NCI-H524 treated with DMSO at 0.1 percent for 48 hours (cell line): ENCODE measurements at regions not wholly inside any gene's neighbourhood (a gene's known extent, or its start where the extent isn't known, plus 50 kb on each side); places are given as distances from the start of the nearest gene placed in this dataset.
"Not testable (repeated sequence)": the region's sequence is repeated elsewhere in the genome, so short reads cannot be mapped to it uniquely, and the experiment has no call there.

ENCODE experiments used
- DNase-seq: peaks from one replicate; lab custom pipeline; 2025; lab: John Stamatoyannopoulos, UW

DNA sequence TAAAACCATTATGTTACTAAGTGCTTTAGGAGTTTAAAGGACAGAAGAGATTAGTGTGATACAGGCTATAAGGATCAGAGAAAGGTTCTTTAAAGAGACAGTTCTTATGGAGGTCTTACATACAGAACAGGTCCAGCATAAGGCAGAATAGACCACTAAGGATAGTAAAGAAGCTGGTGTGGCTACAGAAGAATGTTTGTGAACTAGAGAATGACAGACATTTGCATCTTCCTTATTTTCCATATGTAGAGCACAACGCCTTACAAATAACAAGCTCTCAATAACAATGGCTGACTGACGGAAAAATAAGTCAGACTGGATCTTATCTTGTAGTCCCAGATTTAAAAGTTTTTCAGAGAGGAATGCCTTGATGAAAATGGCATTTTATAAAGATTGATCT, 95.6 kb upstream of the NOTCH2NLA start:
- DNase-seq, result not testable (repeated sequence)

DNA sequence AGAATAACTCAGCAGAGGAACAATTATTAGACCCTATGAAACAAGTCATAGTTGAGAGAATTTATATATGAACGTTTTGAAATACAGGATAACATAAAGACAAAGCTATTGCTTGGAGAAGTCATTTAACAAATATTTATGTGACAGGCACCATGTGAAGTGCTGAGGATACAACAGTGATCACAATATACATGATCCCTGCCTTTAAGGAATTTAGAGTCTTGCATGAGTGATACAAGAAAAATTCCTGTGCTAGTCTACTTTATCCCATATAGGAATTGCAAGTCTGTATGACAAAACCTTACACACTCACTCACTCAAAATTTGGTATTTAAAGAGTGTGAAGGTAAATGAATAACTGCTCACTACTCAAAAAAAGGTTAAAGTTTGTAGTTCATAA, 94.5 kb upstream of the NOTCH2NLA start:
- DNase-seq, result not testable (repeated sequence)

DNA sequence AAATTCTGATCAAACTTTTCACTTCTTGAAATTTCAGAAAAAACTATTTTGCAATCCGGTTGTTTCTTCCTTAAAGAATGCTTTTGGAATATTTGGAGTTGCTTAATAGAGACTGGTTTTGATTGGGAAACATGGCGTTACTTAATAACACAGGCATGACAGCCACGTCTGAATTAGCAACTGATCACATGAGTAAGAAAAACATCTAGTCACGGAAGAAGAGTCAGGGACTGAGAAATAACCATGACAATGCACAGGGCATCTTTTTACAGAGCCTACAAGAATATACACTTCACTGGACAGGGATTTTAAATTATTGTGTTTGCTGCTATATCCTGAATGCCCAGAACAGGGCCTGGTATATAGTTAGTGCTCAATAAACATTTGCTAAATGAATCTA, 94.1 kb upstream of the NOTCH2NLA start:
- not testable (repeated sequence) for DNase-seq

DNA sequence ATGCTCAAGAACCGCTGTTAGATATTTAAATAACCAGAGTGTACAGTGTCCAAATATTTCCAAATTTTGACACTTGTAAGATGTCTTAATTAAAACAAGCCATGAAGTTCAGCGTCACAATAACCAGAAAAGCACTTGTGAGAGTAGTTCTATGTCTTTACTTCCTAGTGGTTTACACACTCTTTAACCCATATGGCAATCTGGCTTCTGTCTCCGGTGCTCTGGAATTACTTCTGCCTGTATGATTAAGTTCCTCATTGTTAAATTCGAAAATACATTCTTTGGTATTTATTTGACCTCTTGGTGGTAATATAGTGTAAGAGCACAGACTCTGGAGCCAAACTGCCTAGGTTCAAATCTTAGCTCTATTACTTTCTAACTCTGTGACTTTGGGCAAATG, 89.9 kb upstream of the NOTCH2NLA start:
- not testable (repeated sequence) for DNase-seq

DNA sequence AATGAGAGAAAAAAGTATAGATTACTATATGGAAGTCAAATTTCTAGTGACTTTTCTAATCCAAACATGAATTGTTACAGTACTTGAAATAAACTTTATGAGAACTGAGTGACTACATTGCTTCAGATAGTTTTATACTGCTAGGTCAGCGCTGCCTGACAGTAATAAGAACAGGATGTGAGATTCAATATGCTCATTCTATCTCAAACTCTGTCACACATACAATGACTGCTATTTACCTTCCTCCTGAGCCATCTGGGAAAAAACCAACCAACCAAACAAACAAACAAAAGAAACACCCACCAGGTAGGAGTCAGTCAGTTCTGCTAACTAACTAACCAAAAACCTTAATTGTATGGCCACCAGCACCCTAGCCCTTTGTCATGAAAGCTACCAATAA, 89.0 kb upstream of the NOTCH2NLA start:
- DNase-seq, result not testable (repeated sequence)

DNA sequence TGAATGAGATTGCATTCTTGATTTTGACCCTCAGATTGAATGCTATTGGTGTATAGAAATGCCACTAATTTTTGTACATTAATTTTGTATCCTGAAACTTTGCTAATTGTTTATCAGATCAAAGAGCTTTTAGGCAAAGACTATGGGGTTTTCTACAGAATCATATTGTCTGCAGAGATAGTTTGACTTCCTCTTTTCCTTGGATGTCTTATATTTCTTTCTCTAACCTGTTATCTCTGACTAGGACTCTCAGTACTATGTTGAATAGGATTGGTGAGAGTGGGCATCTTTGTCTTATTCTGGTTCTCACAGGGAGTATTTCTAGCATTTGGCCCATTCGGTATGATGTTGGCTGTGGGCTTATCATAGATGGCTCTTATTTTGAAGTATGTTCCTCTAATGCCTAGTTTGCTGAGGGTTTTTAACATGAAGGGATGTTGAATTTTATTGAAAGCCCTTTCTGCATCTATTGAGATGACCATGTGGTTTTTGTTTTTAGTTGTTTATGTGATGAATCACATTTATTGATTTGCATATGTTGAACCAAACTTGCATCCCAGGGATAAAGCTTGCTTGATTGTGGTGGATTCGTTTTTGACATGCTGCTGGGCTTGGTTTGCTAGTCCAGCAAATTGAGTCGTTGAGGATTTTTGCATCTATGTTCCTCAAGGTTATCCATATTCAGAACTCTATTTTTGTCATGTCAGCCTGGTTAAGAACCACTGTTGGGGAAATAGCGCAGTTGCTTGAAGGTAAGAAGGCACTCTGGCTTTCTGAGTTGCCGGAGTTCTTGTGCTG, 85.8 kb upstream of the NOTCH2NLA start:
- not testable (repeated sequence) for DNase-seq

DNA sequence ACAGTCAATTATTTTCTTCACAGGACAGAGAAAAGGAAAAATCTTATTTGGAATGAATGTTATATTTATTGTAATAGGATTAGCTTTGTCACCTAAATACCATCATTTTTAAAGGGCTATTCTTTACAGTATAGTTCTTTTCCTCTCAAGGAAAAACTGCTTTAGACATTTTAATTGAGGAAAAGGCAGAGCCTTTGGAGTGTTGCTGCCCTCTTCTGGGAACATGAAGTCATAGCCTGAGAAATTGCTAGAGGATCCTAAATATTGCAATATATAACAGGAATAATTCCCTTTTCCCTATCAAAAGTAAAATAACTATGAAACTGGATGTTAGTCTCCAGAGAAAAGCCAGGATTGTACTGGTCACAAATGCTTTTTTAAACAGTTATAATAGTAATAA, 81.8 kb upstream of the NOTCH2NLA start:
- not testable (repeated sequence) for DNase-seq

DNA sequence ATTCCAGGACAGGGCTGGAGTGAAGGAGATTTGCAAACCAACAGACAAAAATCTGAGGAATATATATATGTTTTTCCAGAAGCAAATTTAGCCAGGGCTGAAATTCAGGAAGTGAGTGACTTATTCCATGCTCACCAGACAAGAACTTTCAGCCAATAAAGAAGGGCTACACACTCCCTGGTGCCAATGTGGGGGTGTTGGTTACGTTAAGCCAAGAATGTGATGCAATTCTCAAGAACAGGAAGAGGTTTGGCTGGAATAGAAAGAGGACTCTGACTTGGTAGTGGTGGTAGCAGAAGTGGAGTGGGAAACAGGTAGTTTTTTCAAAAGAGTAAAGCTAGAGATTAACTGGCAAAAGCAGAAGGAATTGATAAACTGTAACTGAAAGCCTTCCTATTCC, 80.6 kb upstream of the NOTCH2NLA start:
- DNase-seq, result not testable (repeated sequence)

DNA sequence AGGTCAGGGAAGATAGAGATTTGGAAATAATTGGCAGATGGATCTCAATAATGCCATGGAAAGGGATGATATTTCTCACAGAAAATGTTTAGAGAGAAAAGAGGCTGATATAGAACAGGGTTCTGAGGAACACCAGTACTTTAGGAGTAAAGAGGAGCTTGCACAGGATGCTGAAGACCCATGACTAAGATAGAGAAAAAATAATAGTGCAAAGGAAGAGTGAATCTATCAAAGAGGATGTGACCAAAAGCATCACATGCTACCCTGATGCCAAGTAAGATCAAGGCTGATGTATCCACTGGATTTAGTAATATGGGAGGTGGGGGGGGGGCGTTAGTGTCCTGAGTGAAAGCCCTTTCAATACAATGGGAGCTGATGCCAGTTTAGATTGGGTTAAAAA, 80.1 kb upstream of the NOTCH2NLA start:
- not testable (repeated sequence) for DNase-seq

DNA sequence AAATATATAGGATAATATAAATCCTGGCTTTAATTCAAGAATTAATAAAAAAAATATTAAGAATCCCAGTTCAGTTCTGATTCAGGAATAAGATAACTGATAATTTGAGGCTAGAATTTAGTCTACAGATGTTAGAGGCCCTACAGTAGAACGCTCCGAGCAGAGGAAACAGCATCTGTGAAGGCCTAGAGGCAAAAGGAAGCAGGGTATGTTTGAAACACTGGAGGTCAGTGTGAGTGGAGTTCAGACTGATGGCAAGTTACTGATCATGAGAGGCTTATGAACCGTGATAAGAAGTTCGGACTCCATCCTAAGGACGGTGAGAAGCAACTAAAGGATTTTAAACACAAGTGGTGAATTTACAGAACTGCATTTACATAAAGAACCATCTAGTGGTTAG, 79.3 kb upstream of the NOTCH2NLA start:
- not testable (repeated sequence) for DNase-seq

DNA sequence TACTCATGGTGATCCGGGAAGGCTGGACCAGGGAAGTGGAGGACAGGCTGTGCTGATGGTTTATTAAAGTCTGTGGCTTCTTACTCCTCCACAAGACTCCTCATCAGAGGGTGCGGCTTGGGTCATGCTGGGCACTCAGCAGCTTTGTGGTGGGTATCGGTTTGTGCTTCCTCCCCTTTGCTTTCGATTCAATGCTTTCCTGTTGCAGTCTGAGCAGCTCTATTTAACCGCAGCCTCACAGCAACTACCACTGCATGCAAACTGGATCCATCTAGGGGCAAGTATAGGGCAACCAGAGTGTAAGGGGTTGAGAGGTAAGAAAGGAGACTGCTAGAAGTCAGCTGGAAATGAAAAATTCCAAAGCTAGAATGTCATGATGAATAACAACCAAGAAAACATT, 78.8 kb upstream of the NOTCH2NLA start:
- DNase-seq, result not testable (repeated sequence)

DNA sequence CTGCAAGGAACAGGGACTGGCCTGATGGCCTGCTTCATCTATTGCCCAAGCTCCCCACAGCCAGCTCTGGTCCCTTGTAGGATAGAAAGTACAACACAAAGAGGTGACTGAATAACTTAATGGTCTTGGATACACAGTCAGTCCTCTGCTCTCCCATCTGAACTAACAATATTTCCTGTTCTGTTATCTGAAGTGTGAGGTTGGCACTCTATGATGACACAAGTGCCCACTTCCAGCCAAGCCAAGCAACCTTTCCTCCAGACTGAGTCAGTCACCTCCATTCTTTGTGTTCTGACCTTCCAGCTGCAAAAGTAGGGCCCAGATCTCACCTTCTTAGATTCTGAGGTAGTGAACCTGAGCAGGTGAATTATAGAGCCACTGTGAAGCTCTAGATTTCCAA, 77.8 kb upstream of the NOTCH2NLA start:
- DNase-seq, result not testable (repeated sequence)

DNA sequence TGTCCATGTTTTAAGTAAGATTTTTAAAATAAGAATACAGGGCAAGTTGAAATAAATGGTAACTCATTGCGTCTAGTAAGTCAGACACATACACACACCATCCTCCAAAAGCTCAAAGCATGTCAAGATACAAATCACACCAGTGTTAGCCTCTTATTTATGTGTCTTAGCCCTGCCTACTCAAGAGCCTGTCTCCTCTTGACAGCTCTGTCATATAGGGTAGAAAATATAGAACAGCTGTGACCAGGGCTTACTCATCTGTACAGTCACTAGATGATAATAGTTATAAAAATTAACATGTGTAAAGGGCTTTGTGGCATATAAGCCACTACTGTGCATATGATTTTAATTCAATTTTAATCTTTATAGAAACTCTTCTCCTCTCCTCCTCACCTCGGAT, 76.6 kb upstream of the NOTCH2NLA start:
- DNase-seq, result not testable (repeated sequence)

DNA sequence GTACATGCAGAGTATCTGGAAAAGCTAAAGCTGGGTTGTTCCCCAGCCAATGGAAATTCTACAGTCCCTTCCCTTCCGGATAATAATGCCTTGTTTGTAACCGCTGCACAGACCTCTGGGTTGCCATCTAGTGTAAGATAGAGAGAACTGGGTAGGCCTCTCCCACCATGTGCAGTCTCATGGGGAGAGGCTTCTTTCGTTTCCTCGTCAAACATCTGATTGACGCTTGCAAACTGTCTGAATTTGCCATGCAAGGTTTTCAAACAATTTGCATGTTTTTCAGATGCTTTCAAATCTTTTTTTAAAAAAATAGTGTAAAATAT, 69.7 kb upstream of the NOTCH2NLA start:
- not testable (repeated sequence) for DNase-seq

DNA sequence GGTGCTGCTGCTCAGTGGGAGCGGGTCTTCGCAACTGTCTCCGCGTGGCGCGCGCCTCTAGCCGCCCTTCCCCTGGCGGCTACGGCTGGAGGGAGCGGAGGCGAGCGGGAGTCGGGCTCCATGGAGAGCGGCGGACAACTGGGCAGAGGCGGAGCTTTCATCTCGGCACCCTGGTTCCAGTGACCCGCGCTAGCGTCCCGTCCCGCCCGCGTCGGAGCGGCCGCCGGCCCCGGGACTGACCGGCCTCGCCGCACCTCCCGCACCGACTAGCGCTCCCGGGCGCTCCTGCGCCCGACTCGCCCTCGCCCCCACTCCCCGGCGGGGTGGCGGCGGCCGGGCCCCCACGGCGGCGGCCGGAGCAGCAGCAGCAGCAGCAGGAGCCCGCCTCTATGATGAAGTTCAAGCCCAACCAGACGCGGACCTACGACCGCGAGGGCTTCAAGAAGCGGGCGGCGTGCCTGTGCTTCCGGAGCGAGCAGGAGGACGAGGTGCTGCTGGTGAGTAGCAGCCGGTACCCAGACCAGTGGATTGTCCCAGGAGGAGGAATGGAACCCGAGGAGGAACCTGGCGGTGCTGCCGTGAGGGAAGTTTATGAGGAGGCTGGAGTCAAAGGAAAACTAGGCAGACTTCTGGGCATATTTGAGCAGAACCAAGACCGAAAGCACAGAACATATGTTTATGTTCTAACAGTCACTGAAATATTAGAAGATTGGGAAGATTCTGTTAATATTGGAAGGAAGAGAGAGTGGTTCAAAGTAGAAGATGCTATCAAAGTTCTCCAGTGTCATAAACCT, 69.2 kb upstream of the NOTCH2NLA start:
- DNase-seq, result not testable (repeated sequence)

DNA sequence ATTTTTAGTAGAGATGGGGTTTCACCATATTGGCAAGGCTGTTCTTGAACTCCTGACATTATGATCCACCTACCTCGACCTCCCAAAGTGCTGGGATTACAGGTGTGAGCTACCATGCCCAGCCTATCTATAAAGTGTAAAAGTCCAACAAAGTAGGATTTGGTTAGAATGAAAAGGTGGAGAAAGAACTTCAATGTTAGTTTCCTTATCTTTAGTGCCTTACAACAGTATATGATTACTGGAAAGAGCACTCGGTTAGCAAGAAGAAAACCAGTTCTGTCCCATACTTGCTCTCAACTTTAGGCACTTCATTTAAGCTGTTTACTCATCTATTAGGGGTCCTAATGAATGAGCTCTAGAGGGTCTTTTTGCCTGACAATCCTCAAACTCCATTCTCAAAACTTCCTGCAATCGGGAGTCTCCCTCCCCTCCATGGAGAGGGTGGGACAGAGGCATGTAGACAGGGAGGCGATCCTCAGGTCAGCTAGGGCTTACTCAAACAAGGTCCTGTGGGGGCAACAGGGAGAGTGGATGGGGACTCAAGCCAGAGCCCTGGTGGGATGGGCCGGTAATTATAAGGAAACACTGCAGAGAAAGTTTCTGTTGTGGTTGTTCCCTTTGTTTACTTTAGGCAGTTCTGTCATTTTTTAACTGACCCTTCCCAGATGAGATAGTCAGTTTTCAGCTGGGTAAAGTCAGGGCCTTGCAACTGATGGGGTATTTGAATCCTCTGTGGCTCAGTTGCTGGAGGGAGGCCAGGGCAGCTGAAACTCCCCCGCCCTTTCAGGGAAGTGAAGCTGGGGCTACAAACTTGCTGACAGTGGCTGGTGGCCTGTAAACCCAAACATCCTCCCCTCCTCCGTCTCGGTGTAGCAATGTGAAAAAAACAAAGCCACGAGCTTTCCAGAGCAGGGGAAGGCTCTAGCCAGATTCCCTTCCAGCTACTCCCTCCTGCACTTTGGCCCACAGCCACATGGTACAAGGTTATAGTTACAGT, 64.4 kb upstream of the NOTCH2NLA start:
- not testable (repeated sequence) for DNase-seq

DNA sequence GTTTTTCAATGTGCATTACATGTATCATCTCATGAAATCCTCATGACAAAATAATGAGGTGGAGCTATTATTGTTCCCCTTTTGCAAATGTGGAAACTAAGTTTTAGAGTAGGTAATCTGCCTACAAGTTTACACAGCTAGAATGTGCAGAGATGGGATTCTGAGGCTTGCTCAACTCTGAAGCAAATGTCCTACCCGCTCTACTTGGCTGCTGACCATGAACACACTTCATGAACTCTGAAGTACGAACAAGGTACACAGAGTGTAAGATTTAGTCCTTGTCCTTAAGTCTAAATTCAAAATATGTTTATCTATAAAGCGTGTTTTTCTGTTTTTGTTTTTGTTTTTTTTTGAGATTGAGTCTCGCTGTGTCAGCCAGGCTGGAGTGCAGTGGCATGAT, 63.6 kb upstream of the NOTCH2NLA start:
- not testable (repeated sequence) for DNase-seq

DNA sequence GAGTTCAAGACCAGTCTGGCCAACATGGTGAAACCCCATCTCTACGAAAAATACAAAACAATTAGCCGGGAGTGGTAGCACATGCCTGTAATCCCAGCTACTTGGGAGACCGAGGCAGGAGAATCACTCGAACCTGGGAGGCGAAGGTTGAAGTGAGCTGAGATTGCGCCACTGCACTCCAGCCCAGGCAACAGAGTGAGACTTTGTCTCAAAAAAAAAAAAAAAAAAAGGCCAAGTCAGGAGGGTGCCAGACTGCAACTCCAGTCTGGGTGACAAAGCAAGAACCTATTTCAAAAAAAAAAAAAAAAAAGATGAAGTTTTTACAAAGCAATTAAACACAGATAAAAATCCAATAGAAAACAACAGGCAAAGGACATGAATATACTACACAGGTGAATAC, 59.1 kb upstream of the NOTCH2NLA start:
- not testable (repeated sequence) for DNase-seq

DNA sequence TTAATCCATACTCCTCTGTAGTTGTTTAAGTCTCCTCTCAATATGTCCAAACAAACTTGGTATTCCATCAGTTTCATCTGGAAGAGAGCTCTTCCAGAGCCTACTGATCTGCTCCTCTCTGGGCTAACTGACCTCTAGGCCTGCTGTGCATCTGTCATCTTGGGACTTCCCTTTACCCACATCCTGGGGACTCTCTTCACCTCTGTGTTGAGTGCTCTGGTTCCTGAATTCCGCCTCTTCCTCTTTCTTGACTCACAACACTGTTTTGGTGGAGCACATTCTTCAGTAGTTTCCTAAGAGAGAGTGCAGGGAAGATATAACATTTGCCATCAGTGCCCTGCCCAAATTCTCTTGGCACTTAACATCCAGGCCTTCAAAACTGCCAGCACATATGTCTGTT, 55.9 kb upstream of the NOTCH2NLA start:
- DNase-seq, result not testable (repeated sequence)

DNA sequence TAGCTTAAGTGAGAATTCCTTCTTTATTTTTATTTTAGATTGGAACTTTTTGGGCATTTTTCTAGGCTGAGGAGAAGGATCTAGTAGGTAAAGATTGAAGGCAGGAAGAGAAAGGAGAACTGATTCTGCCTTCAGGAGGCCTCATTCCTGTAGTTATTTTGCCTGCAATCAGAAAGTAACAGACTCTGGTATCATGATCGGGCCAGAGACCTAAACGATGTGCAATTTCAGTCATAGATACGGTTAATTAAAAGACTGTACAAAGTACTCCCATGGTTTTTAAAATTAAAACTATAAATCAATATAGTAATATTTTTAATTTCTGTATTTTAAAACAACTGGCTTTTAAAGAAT, 54.7 kb upstream of the NOTCH2NLA start:
- DNase-seq, result not testable (repeated sequence)

DNA sequence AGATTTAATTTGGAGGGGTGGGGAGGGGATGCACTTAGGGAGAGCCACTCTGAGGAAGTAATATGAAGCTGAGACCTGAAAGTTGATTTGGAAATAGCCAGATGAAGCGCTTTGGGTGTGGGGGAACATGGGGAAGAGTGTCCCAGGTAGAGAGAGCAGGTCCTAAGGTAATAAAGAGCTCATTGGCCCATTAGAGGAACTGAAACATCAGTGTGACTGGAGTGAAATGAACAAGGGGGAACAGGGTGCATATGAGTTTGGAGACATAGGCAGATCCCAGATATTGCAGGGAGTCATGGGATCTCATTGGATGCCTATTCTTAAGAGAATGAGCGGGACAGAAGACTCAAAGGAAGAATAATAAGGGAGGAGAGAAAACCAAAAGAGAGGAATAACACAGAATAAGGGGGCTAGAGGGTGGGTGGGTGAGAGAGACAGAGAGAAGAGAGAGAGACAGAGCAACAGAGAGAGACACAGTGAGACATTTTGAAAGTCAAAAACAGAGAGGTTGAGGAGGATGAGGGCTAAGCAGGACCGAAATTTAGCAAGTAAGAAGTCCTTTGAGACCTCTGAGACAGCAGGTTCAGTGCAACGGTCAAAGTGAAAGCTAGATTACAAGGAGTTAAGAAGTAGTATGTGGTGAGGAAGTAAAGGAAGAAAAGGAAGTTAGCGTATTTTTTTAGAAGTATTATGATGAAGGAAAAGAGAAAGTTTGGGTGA, 54.1 kb upstream of the NOTCH2NLA start:
- not testable (repeated sequence) for DNase-seq
